ENCODE measurements at regions not wholly inside any gene's neighbourhood (a gene's known extent, or its start where the extent isn't known, plus 50 kb on each side); places are given as distances from the start of the nearest gene placed in this dataset.

GRCh38 chr1:201734786-201735185, 94.2 kb upstream of the IPO9 start:
- no peaks in the 10 kb centered on the region for H3K27me3 ChIP-seq
- H3K27ac ChIP-seq: no peak overlapping the region
- no peaks in the 10 kb centered on the region for H3K4me1 ChIP-seq
- DNase-seq (ENCODE audit: low spot score in 2 of 2): no peak
- no peaks in the 10 kb centered on the region for H3K36me3 ChIP-seq
- TF ChIP-seq CTCF (IDR thresholded peaks at IDR 0.05): no peak
- no peaks in the 10 kb centered on the region for H3K9me3 ChIP-seq
- no peak overlapping the region for H3K4me3 ChIP-seq
- intact Hi-C loops (cut with DNase I; ENCODE audit: low total_unique reads): no loop called here

- Histone ChIP-seq H3K27me3 (no peaks in the 10 kb centered on the region), H3K4me3 (no peak overlapping the region), H3K36me3 (no peaks in the 10 kb centered on the region), H3K4me1 (peaks cover 0 to 2% of the 10 kb centered on the region in 2 donors), H3K27ac (peak overlapping the region; percentile 57 to 84), H3K9me3 (no peaks in the 10 kb centered on the region)
- no peak for TF ChIP-seq POLR2AphosphoS5 (IDR thresholded peaks at IDR 0.05)
- no peak for TF ChIP-seq CTCF (IDR thresholded peaks at IDR 0.05)
- no peak for TF ChIP-seq POLR2A (IDR thresholded peaks at IDR 0.05)
- no peak for DNase-seq (ENCODE audit: low spot score in 2 of 2)
- intact Hi-C loops (cut with DNase I; ENCODE audit: low total_unique reads): no loop called here
Observed at GRCh38 chr1:201736707-201737320, 92.1 kb upstream of the IPO9 start.

- TF ChIP-seq POLR2AphosphoS5 (IDR thresholded peaks at IDR 0.05) (no peak), POLR2A (IDR thresholded peaks at IDR 0.05) (no peak), CTCF (IDR thresholded peaks at IDR 0.05) (no peak)
- no peaks in the 10 kb centered on the region for H3K9me3 ChIP-seq
- DNase-seq (ENCODE audit: low spot score in 2 of 2): no peak
- no peaks in the 10 kb centered on the region for H3K27me3 ChIP-seq
- intact Hi-C loops (cut with DNase I; ENCODE audit: low total_unique reads): no loop called here
- no peaks in the 10 kb centered on the region for H3K36me3 ChIP-seq
- H3K27ac ChIP-seq: peak overlapping the region; percentile 57 to 84
- peaks cover 2% of the 10 kb centered on the region in 2 donors for H3K4me1 ChIP-seq
- H3K4me3 ChIP-seq: no peak overlapping the region
Observed at GRCh38 chr1:201737352-201738060, 91.5 kb upstream of the IPO9 start.

GRCh38 chr1:201739080-201739479, 89.9 kb upstream of the IPO9 start:
- Histone ChIP-seq H3K9me3 (no peaks in the 10 kb centered on the region), H3K36me3 (no peaks in the 10 kb centered on the region), H3K4me1 (peaks cover 2 to 7% of the 10 kb centered on the region in 2 donors), H3K27me3 (no peaks in the 10 kb centered on the region), H3K4me3 (peak overlapping the region; percentile 69 to 84 (median 70)), H3K27ac (peak overlapping the region; percentile 74 to 84)
- TF ChIP-seq POLR2A (IDR thresholded peaks at IDR 0.05) (no peak), POLR2AphosphoS5 (IDR thresholded peaks at IDR 0.05) (no peak), CTCF (IDR thresholded peaks at IDR 0.05) (no peak)
- intact Hi-C loops (cut with DNase I; ENCODE audit: low total_unique reads): no loop called here
- DNase-seq (ENCODE audit: low spot score in 2 of 2): no peak

GRCh38 chr1:201739492-201740085, 89.4 kb upstream of the IPO9 start:
- peaks cover 2 to 7% of the 10 kb centered on the region in 2 donors for H3K4me1 ChIP-seq
- no peaks in the 10 kb centered on the region for H3K27me3 ChIP-seq
- intact Hi-C loops (cut with DNase I; ENCODE audit: low total_unique reads): no loop called here
- TF ChIP-seq POLR2A (IDR thresholded peaks at IDR 0.05) (no peak), CTCF (IDR thresholded peaks at IDR 0.05) (no peak)
- peak overlapping the region; percentile 74 to 84 for H3K27ac ChIP-seq
- peak in 1 of 2 donors; percentile 67 for DNase-seq (ENCODE audit: low spot score in 2 of 2)
- H3K36me3 ChIP-seq: no peaks in the 10 kb centered on the region
- H3K4me3 ChIP-seq: peak overlapping the region; percentile 69 to 84 (median 70)
- H3K9me3 ChIP-seq: no peaks in the 10 kb centered on the region
